ENCODE measurements at regions not wholly inside any gene's neighbourhood (a gene's known extent, or its start where the extent isn't known, plus 50 kb on each side); places are given as distances from the start of the nearest gene placed in this dataset.

GRCh38 chr5:5951953-5952352 is 426.4 kb downstream of the MED10 start:
- DNase-seq, result no peak
- no peak for TF ChIP-seq CTCF (IDR thresholded peaks at IDR 0.05; ENCODE audit: low read depth, low read length, missing control alignments)
- H3K27ac ChIP-seq, result no peak overlapping the region
- no peaks in the 10 kb centered on the region for H3K27me3 ChIP-seq (replicated peaks)
- in situ Hi-C loops (cut with HindIII; ENCODE audit: low pct_ligation_motif_present, low sequenced_read_pairs), result no loop called here
- H3K4me3 ChIP-seq (ENCODE audit: low read depth, low read length), result no peak overlapping the region
- H3K36me3 ChIP-seq (replicated peaks), result no peaks in the 10 kb centered on the region

GRCh38 chr5:5950658-5951057 is 427.7 kb downstream of the MED10 start:
- H3K27me3 ChIP-seq (replicated peaks), result no peaks in the 10 kb centered on the region
- TF ChIP-seq CTCF (IDR thresholded peaks at IDR 0.05; ENCODE audit: low read depth, low read length, missing control alignments), result no peak
- no peak overlapping the region for H3K27ac ChIP-seq
- no peak for DNase-seq
- no peak overlapping the region for H3K4me3 ChIP-seq (ENCODE audit: low read depth, low read length)
- H3K36me3 ChIP-seq (replicated peaks), result no peaks in the 10 kb centered on the region
- in situ Hi-C loops (cut with HindIII; ENCODE audit: low pct_ligation_motif_present, low sequenced_read_pairs), result no loop called here

- Histone ChIP-seq H3K4me3 (ENCODE audit: low read depth, low read length) (no peak overlapping the region), H3K36me3 (replicated peaks) (no peaks in the 10 kb centered on the region), H3K27ac (no peak overlapping the region), H3K27me3 (replicated peaks) (no peaks in the 10 kb centered on the region)
- TF ChIP-seq CTCF (IDR thresholded peaks at IDR 0.05; ENCODE audit: low read depth, low read length, missing control alignments), result no peak
- in situ Hi-C loops (cut with HindIII; ENCODE audit: low pct_ligation_motif_present, low sequenced_read_pairs), result no loop called here
- DNase-seq, result no peak
Measured at GRCh38 chr5:5941486-5941885, 436.9 kb downstream of the MED10 start.

GRCh38 chr5:5939759-5940370 is 438.5 kb downstream of the MED10 start:
- Histone ChIP-seq H3K27me3 (replicated peaks) (no peaks in the 10 kb centered on the region), H3K4me3 (ENCODE audit: low read depth, low read length) (no peak overlapping the region), H3K27ac (no peak overlapping the region), H3K36me3 (replicated peaks) (no peaks in the 10 kb centered on the region)
- in situ Hi-C loops (cut with HindIII; ENCODE audit: low pct_ligation_motif_present, low sequenced_read_pairs), result no loop called here
- no peak for TF ChIP-seq CTCF (IDR thresholded peaks at IDR 0.05; ENCODE audit: low read depth, low read length, missing control alignments)
- no peak for DNase-seq

- no peak for TF ChIP-seq CTCF (IDR thresholded peaks at IDR 0.05; ENCODE audit: low read depth, low read length, missing control alignments)
- H3K4me3 ChIP-seq (ENCODE audit: low read depth, low read length), result no peak overlapping the region
- H3K27me3 ChIP-seq (replicated peaks), result no peaks in the 10 kb centered on the region
- in situ Hi-C loops (cut with HindIII; ENCODE audit: low pct_ligation_motif_present, low sequenced_read_pairs), result no loop called here
- no peak overlapping the region for H3K27ac ChIP-seq
- H3K36me3 ChIP-seq (replicated peaks), result no peaks in the 10 kb centered on the region
- no peak for DNase-seq
Measured at GRCh38 chr5:5933651-5934050, 444.7 kb downstream of the MED10 start.

- Histone ChIP-seq H3K4me3 (ENCODE audit: low read depth, low read length) (no peak overlapping the region), H3K36me3 (replicated peaks) (no peaks in the 10 kb centered on the region), H3K27me3 (replicated peaks) (no peaks in the 10 kb centered on the region), H3K27ac (no peak overlapping the region)
- DNase-seq, result no peak
- in situ Hi-C loops (cut with HindIII; ENCODE audit: low pct_ligation_motif_present, low sequenced_read_pairs), result no loop called here
- TF ChIP-seq CTCF (IDR thresholded peaks at IDR 0.05; ENCODE audit: low read depth, low read length, missing control alignments), result no peak
Measured at GRCh38 chr5:5932824-5933223, 445.5 kb downstream of the MED10 start.
